GM21526 (cell line): ENCODE measurements at regions not wholly inside any gene's neighbourhood (a gene's known extent, or its start where the extent isn't known, plus 50 kb on each side); places are given as distances from the start of the nearest gene placed in this dataset.
"Not testable (repeated sequence)": the region's sequence is repeated elsewhere in the genome, so short reads cannot be mapped to it uniquely, and the experiment has no call there.

Source experiments
- ATAC-seq: cut with Tn5 transposase; IDR thresholded peaks from one replicate; pipeline ENCODE4 v1.9.1; 2021; ENCODE audit warnings: moderate library complexity; ENCODE audit not compliant: unreplicated experiment, low FRiP score

GRCh38 chr10:35789996-35790395 lies 147.9 kb upstream of the FZD8 start:
- ATAC-seq: no peak

GRCh38 chr10:35784751-35785150 lies 142.7 kb upstream of the FZD8 start:
- no peak for ATAC-seq

GRCh38 chr10:35783305-35783838 lies 141.3 kb upstream of the FZD8 start:
- ATAC-seq: no peak

GRCh38 chr10:35781643-35782035 lies 139.5 kb upstream of the FZD8 start:
- ATAC-seq: no peak

- ATAC-seq: no peak
Measured at GRCh38 chr10:35780970-35781642, 139.0 kb upstream of the FZD8 start.

- ATAC-seq: no peak
Measured at GRCh38 chr10:35778306-35778705, 136.2 kb upstream of the FZD8 start.

- ATAC-seq: not testable (repeated sequence)
Measured at GRCh38 chr10:35776557-35776956, 134.5 kb upstream of the FZD8 start.

- ATAC-seq: no peak
Measured at GRCh38 chr10:35774109-35774508, 132.0 kb upstream of the FZD8 start.

GRCh38 chr10:35770817-35771355 lies 128.8 kb upstream of the FZD8 start:
- ATAC-seq: no peak

- no peak for ATAC-seq
Measured at GRCh38 chr10:35769795-35770194, 127.7 kb upstream of the FZD8 start.

- no peak for ATAC-seq
Measured at GRCh38 chr10:35768731-35769130, 126.6 kb upstream of the FZD8 start.

GRCh38 chr10:35768011-35768410 lies 125.9 kb upstream of the FZD8 start:
- ATAC-seq: no peak

GRCh38 chr10:35765996-35766395 lies 123.9 kb upstream of the FZD8 start:
- ATAC-seq: no peak

GRCh38 chr10:35765066-35765527 lies 123.0 kb upstream of the FZD8 start:
- ATAC-seq: no peak

- no peak for ATAC-seq
Measured at GRCh38 chr10:35762311-35763030, 120.4 kb upstream of the FZD8 start.

- ATAC-seq: no peak
Measured at GRCh38 chr10:35758076-35758475, 116.0 kb upstream of the FZD8 start.

- ATAC-seq: no peak
Measured at GRCh38 chr10:35754519-35754918, 112.4 kb upstream of the FZD8 start.

- no peak for ATAC-seq
Measured at GRCh38 chr10:35752469-35753461, 110.7 kb upstream of the FZD8 start.

- no peak for ATAC-seq
Measured at GRCh38 chr10:35751347-35751746, 109.3 kb upstream of the FZD8 start.

- no peak for ATAC-seq
Measured at GRCh38 chr10:35749230-35749629, 107.1 kb upstream of the FZD8 start.
